Gastrocnemius medialis (tissue), 4 donors: ENCODE measurements at regions not wholly inside any gene's neighbourhood (a gene's known extent, or its start where the extent isn't known, plus 50 kb on each side); places are given as distances from the start of the nearest gene placed in this dataset.

Experiments used
- ATAC-seq, 2 donors: fragments of 150-250 bp; one replicate each; pipeline ENCODE4 v1.9.1; 2016
- DNase-seq, 2 donors: peaks; one replicate each; pipeline ENCODE4 v3.0.0-alpha.2; 2019
- H3K27ac ChIP-seq, 4 donors: fragments of 200-600 bp; sonication (generic); 1 replicate in 1 of 4; 2 replicates in 3 of 4; pipeline ENCODE4 v1.5.1; 2016 to 2018; ENCODE audit warnings: mild to moderate bottlenecking in 2 of 4, moderate library complexity in 1 of 4
- H3K27me3 ChIP-seq, 3 donors: fragments of 200-600 bp; sonication (generic) in 2 of 3; 1 replicate in 1 of 3; 2 replicates in 2 of 3; pipeline versions ENCODE4 v1.5.1 to v1.6.0; 2016 to 2019; ENCODE audit warnings: mild to moderate bottlenecking in 1 of 3, moderate library complexity in 1 of 3
- H3K36me3 ChIP-seq, 2 donors: fragments of 200-600 bp; sonication (generic) in 1 of 2; one replicate each; pipeline ENCODE4 v1.5.1; 2017 to 2018
- H3K4me1 ChIP-seq, 2 donors: fragments of 200-600 bp; sonication (generic) in 1 of 2; one replicate each; pipeline ENCODE4 v1.5.1; 2016 to 2017; ENCODE audit warnings: mild to moderate bottlenecking in 2 of 2
- H3K4me3 ChIP-seq, 4 donors: fragments of 200-600 bp; sonication (generic) in 3 of 4; 1 replicate in 1 of 4; 2 replicates in 3 of 4; pipeline ENCODE4 v1.5.1; 2016 to 2019; ENCODE audit warnings: mild to moderate bottlenecking in 2 of 4
- H3K9me3 ChIP-seq, 3 donors: fragments of 200-600 bp; sonication (generic) in 2 of 3; 1 replicate in 1 of 3; 2 replicates in 2 of 3; pipeline ENCODE4 v1.5.1; 2016 to 2019
- CTCF ChIP-seq, 5 experiments: fragments of 450-650 bp in 3 of 5; fragments of 200-600 bp in 2 of 5; sonication (generic) in 2 of 5; IDR thresholded peaks in 4 of 5; conservative IDR thresholded peaks in 1 of 5; 1 replicate in 4 of 5; 2 replicates in 1 of 5; pipeline ENCODE4 v1.5.1; 2016 to 2019; ENCODE audit warnings: antibody characterized with exemption in 5 of 5, mild to moderate bottlenecking in 3 of 5, moderate library complexity in 3 of 5
- POLR2A ChIP-seq, 2 donors: fragments of 450-650 bp; IDR thresholded peaks; one replicate each; pipeline ENCODE4 v1.6.1; 2017; ENCODE audit warnings: antibody characterized with exemption in 2 of 2, mild to moderate bottlenecking in 2 of 2, moderate library complexity in 2 of 2
- in situ Hi-C, 4 donors: fragments of 200-750 bp; cut with MboI; loops; one replicate each; pipeline versions ENCODE4 v1.15.0 to v1.8.0; 2017; ENCODE audit warnings: low sequenced_read_pairs in 4 of 4
- intact Hi-C: fragments of 100-400 bp; cut with DNase I; formaldehyde crosslinking; loops from one replicate; pipeline ENCODE4 v1.15.1; 2023; ENCODE audit warnings: low total_unique reads

GRCh38 chr10:132115732-132116131 lies 50.0 kb downstream of the JAKMIP3 start:
- Histone ChIP-seq H3K4me3 (no peak overlapping the region), H3K27me3 (no peaks in the 10 kb centered on the region), H3K27ac (no peak overlapping the region), H3K9me3 (no peaks in the 10 kb centered on the region), H3K4me1 (no peaks in the 10 kb centered on the region), H3K36me3 (no peaks in the 10 kb centered on the region)
- no peak for ATAC-seq
- TF ChIP-seq POLR2A (IDR thresholded peaks at IDR 0.05) (no peak), CTCF (IDR thresholded peaks at IDR 0.05 in 4 of 5, conservative IDR thresholded peaks at IDR 0.05 in 1 of 5) (no peak)
- intact Hi-C loops (no loop called here), in situ Hi-C loops (no loop called here)
- no peak for DNase-seq

- Histone ChIP-seq H3K27ac (no peak overlapping the region), H3K27me3 (no peaks in the 10 kb centered on the region), H3K4me1 (no peaks in the 10 kb centered on the region), H3K9me3 (no peaks in the 10 kb centered on the region), H3K4me3 (no peak overlapping the region), H3K36me3 (no peaks in the 10 kb centered on the region)
- in situ Hi-C loops (no loop called here), intact Hi-C loops (no loop called here)
- DNase-seq: no peak
- no peak for ATAC-seq
- TF ChIP-seq POLR2A (IDR thresholded peaks at IDR 0.05) (no peak), CTCF (IDR thresholded peaks at IDR 0.05 in 4 of 5, conservative IDR thresholded peaks at IDR 0.05 in 1 of 5) (no peak)
Observed at GRCh38 chr10:132117146-132117545, 51.4 kb downstream of the JAKMIP3 start.

- Histone ChIP-seq H3K4me3 (no peak overlapping the region), H3K36me3 (no peaks in the 10 kb centered on the region), H3K9me3 (no peaks in the 10 kb centered on the region), H3K27ac (no peak overlapping the region), H3K4me1 (no peaks in the 10 kb centered on the region), H3K27me3 (no peaks in the 10 kb centered on the region)
- DNase-seq (no peak), ATAC-seq (no peak)
- intact Hi-C loops (no loop called here), in situ Hi-C loops (no loop called here)
- TF ChIP-seq POLR2A (IDR thresholded peaks at IDR 0.05) (no peak), CTCF (IDR thresholded peaks at IDR 0.05 in 4 of 5, conservative IDR thresholded peaks at IDR 0.05 in 1 of 5) (no peak)
Observed at GRCh38 chr10:132117636-132118190, 52.0 kb downstream of the JAKMIP3 start.

- in situ Hi-C loops (no loop called here), intact Hi-C loops (no loop called here)
- Histone ChIP-seq H3K4me1 (no peaks in the 10 kb centered on the region), H3K9me3 (no peaks in the 10 kb centered on the region), H3K27me3 (no peaks in the 10 kb centered on the region), H3K36me3 (no peaks in the 10 kb centered on the region), H3K27ac (no peak overlapping the region), H3K4me3 (no peak overlapping the region)
- no peak for ATAC-seq
- no peak for DNase-seq
- TF ChIP-seq POLR2A (IDR thresholded peaks at IDR 0.05): no peak
- TF ChIP-seq CTCF (IDR thresholded peaks at IDR 0.05 in 4 of 5, conservative IDR thresholded peaks at IDR 0.05 in 1 of 5): no peak
Observed at GRCh38 chr10:132118366-132118765, 52.6 kb downstream of the JAKMIP3 start.

GRCh38 chr10:132120200-132120599 lies 54.5 kb downstream of the JAKMIP3 start:
- intact Hi-C loops: no loop called here
- H3K9me3 ChIP-seq: no peaks in the 10 kb centered on the region
- H3K27ac ChIP-seq: no peak overlapping the region
- no peak for ATAC-seq
- TF ChIP-seq POLR2A (IDR thresholded peaks at IDR 0.05) (no peak), CTCF (IDR thresholded peaks at IDR 0.05 in 4 of 5, conservative IDR thresholded peaks at IDR 0.05 in 1 of 5) (no peak)
- H3K36me3 ChIP-seq: no peaks in the 10 kb centered on the region
- DNase-seq: no peak
- in situ Hi-C loops: no loop called here
- H3K27me3 ChIP-seq: no peaks in the 10 kb centered on the region
- H3K4me1 ChIP-seq: no peaks in the 10 kb centered on the region
- H3K4me3 ChIP-seq: no peak overlapping the region
